Epithelial cell of esophagus (primary cell): ENCODE measurements at regions not wholly inside any gene's neighbourhood (a gene's known extent, or its start where the extent isn't known, plus 50 kb on each side); places are given as distances from the start of the nearest gene placed in this dataset.

ENCODE experiments used
- DNase-seq: peaks from one replicate; pipeline ENCODE4 v3.0.0; 2010; ENCODE audit warnings: low read depth
- H3K4me3 ChIP-seq: 2 replicates; pipeline ENCODE4 v1.5.1; 2011; ENCODE audit warnings: mild to moderate bottlenecking, low read length, control low read depth
- CTCF ChIP-seq: IDR thresholded peaks from 2 replicates; pipeline ENCODE4 v1.5.1; 2011; ENCODE audit warnings: low read depth, mild to moderate bottlenecking, low read length, control low read depth, inconsistent platforms; ENCODE audit not compliant: insufficient read depth; ENCODE audit errors: missing control alignments

- DNase-seq = no peak
- H3K4me3 ChIP-seq = no peak overlapping the region
- no peak for TF ChIP-seq CTCF
Observed at GRCh38 chr4:119788349-119789266, 160.0 kb upstream of the PDE5A start.

- peak; percentile 66 for TF ChIP-seq CTCF
- no peak overlapping the region for H3K4me3 ChIP-seq
- DNase-seq = peak; percentile 60
Observed at GRCh38 chr4:119785963-119786362, 157.4 kb upstream of the PDE5A start.

GRCh38 chr4:119783189-119783983 is 154.8 kb upstream of the PDE5A start:
- DNase-seq = no peak
- no peak for TF ChIP-seq CTCF
- no peak overlapping the region for H3K4me3 ChIP-seq

- TF ChIP-seq CTCF = no peak
- H3K4me3 ChIP-seq = no peak overlapping the region
- DNase-seq = no peak
Observed at GRCh38 chr4:119781044-119781443, 152.4 kb upstream of the PDE5A start.

GRCh38 chr4:119774840-119775239 is 146.2 kb upstream of the PDE5A start:
- no peak for TF ChIP-seq CTCF
- no peak for DNase-seq

GRCh38 chr4:119765951-119766350 is 137.3 kb upstream of the PDE5A start:
- no peak for DNase-seq
- TF ChIP-seq CTCF = no peak

More at GRCh38 chr4:119774840-119775239, 146.2 kb upstream of the PDE5A start:
- no peak overlapping the region for H3K4me3 ChIP-seq

More at GRCh38 chr4:119765951-119766350, 137.3 kb upstream of the PDE5A start:
- H3K4me3 ChIP-seq = no peak overlapping the region
